ENCODE measurements at regions not wholly inside any gene's neighbourhood (a gene's known extent, or its start where the extent isn't known, plus 50 kb on each side); places are given as distances from the start of the nearest gene placed in this dataset.

- Histone ChIP-seq H3K27ac (no peak overlapping the region), H3K4me1 (peaks cover 0 to 6% (median 3%) of the 10 kb centered on the region in 4 donors), H3K9me3 (no peaks in the 10 kb centered on the region), H3K36me3 (no peaks in the 10 kb centered on the region), H3K4me3 (no peak overlapping the region), H3K27me3 (no peaks in the 10 kb centered on the region)
- intact Hi-C loops (cut with DNase I), result no loop called here
- TF ChIP-seq CTCF (IDR thresholded peaks at IDR 0.05), result no peak
- no peak for TF ChIP-seq EP300 (IDR thresholded peaks at IDR 0.05)
- no peak for TF ChIP-seq POLR2AphosphoS5 (IDR thresholded peaks at IDR 0.05)
- no peak for TF ChIP-seq POLR2A (IDR thresholded peaks at IDR 0.05)
- WGBS, 2 donors, result 95% methylated on average over 1 of the region's 1 CpG
- DNase-seq, result no peak
Observed at GRCh38 chr5:96015709-96016108, 54.1 kb upstream of the ELL2 start.

GRCh38 chr5:96014395-96014794, 52.7 kb upstream of the ELL2 start:
- H3K4me1 ChIP-seq, result peaks cover 0 to 6% (median 3%) of the 10 kb centered on the region in 4 donors
- no peak for TF ChIP-seq EP300 (IDR thresholded peaks at IDR 0.05)
- no peak for TF ChIP-seq CTCF (IDR thresholded peaks at IDR 0.05)
- TF ChIP-seq POLR2AphosphoS5 (IDR thresholded peaks at IDR 0.05), result no peak
- TF ChIP-seq POLR2A (IDR thresholded peaks at IDR 0.05), result no peak
- intact Hi-C loops (cut with DNase I), result no loop called here
- DNase-seq, result no peak
- H3K36me3 ChIP-seq, result no peaks in the 10 kb centered on the region
- no peak overlapping the region for H3K4me3 ChIP-seq
- no peaks in the 10 kb centered on the region for H3K9me3 ChIP-seq
- 93 to 94% methylated on average over 1 of the region's 1 CpG for WGBS, 2 donors
- H3K27me3 ChIP-seq, result no peaks in the 10 kb centered on the region
- H3K27ac ChIP-seq, result no peak overlapping the region

- no peak for DNase-seq
- H3K27me3 ChIP-seq, result no peaks in the 10 kb centered on the region
- intact Hi-C loops (cut with DNase I), result no loop called here
- H3K36me3 ChIP-seq, result no peaks in the 10 kb centered on the region
- 87 to 95% methylated on average over 1 of the region's 1 CpG for WGBS, 2 donors
- no peak overlapping the region for H3K27ac ChIP-seq
- H3K9me3 ChIP-seq, result no peaks in the 10 kb centered on the region
- H3K4me1 ChIP-seq, result peaks cover 0 to 6% (median 3%) of the 10 kb centered on the region in 4 donors
- TF ChIP-seq CTCF (IDR thresholded peaks at IDR 0.05) (no peak), EP300 (IDR thresholded peaks at IDR 0.05) (no peak), POLR2A (IDR thresholded peaks at IDR 0.05) (no peak), POLR2AphosphoS5 (IDR thresholded peaks at IDR 0.05) (no peak)
- no peak overlapping the region for H3K4me3 ChIP-seq
Observed at GRCh38 chr5:96013254-96013653, 51.6 kb upstream of the ELL2 start.

GRCh38 chr5:96012399-96012798, 50.7 kb upstream of the ELL2 start:
- H3K4me1 ChIP-seq, result no peaks in the 10 kb centered on the region
- DNase-seq, result no peak
- TF ChIP-seq CTCF (IDR thresholded peaks at IDR 0.05), result no peak
- no peak for TF ChIP-seq POLR2AphosphoS5 (IDR thresholded peaks at IDR 0.05)
- TF ChIP-seq EP300 (IDR thresholded peaks at IDR 0.05), result no peak
- no peak for TF ChIP-seq POLR2A (IDR thresholded peaks at IDR 0.05)

More at GRCh38 chr5:96012399-96012798, 50.7 kb upstream of the ELL2 start:
- Histone ChIP-seq H3K27ac (no peak overlapping the region), H3K4me3 (no peak overlapping the region), H3K27me3 (no peaks in the 10 kb centered on the region), H3K36me3 (no peaks in the 10 kb centered on the region), H3K9me3 (no peaks in the 10 kb centered on the region)
- intact Hi-C loops (cut with DNase I), result no loop called here

Small RNAs in the stretch of these regions (small RNA-seq; reads per million reads assigned to genes)
- gene MIR583 (0 reads per million in 3 donors), gene RNU6-524P (0 reads per million in 3 donors)

Data from sigmoid colon (tissue), 6 donors.